CD4-positive, alpha-beta T cell (primary cell): ENCODE measurements at regions not wholly inside any gene's neighbourhood (a gene's known extent, or its start where the extent isn't known, plus 50 kb on each side); places are given as distances from the start of the nearest gene placed in this dataset.

ENCODE experiments used
- ATAC-seq: fragments of 200-7000 bp; cut with Tn5 transposase; one replicate; pipeline ENCODE4 v1.10.0; 2022; ENCODE audit warnings: mild to moderate bottlenecking; ENCODE audit not compliant: poor library complexity
- CTCF ChIA-PET: fragments of 350-600 bp; sonication (Branson Sonifier 250); formaldehyde crosslinking; loops from one replicate; lab custom pipeline; 2021; ENCODE audit warnings: antibody characterized with exemption, inconsistent platforms; lab: Charles Lee
- POLR2A ChIA-PET: fragments of 350-600 bp; sonication (Branson Sonifier 250); formaldehyde crosslinking; loops from one replicate; lab custom pipeline; 2021; ENCODE audit warnings: antibody characterized with exemption, inconsistent platforms; lab: Charles Lee
- DNase-seq, 14 experiments: peaks; one replicate each; pipeline ENCODE4 v3.0.0-alpha.2; 2013 to 2020; ENCODE audit warnings: mixed read lengths in 2 of 14
- H3K27ac ChIP-seq, 2 donors: one replicate each; pipeline versions ENCODE4 v1.5.1 to v1.7.0; 2013; ENCODE audit warnings: low read length in 2 of 2, low read depth in 1 of 2, mild to moderate bottlenecking in 1 of 2
- H3K27me3 ChIP-seq, 2 experiments: 1 replicate in 1 of 2; 2 replicates in 1 of 2; pipeline versions ENCODE4 v1.6.1 to v1.7.0; 2013; ENCODE audit warnings: low read length in 2 of 2, control low read depth in 1 of 2, mild to moderate bottlenecking in 1 of 2, moderate library complexity in 1 of 2; ENCODE audit not compliant: insufficient read depth in 2 of 2, control insufficient read depth in 1 of 2
- H3K36me3 ChIP-seq: one replicate; pipeline ENCODE4 v1.6.1; 2013; ENCODE audit warnings: low read length, control low read depth; ENCODE audit not compliant: insufficient read depth
- H3K4me1 ChIP-seq: one replicate; pipeline ENCODE4 v1.6.1; 2013; ENCODE audit warnings: low read length, control low read depth; ENCODE audit not compliant: insufficient read depth
- H3K4me3 ChIP-seq: one replicate; pipeline ENCODE4 v1.5.1; 2013; ENCODE audit warnings: mild to moderate bottlenecking, low read length, moderate library complexity
- H3K9me3 ChIP-seq, 2 experiments: 1 replicate in 1 of 2; 2 replicates in 1 of 2; pipeline versions ENCODE4 v1.6.1 to v1.7.0; 2013; ENCODE audit warnings: low read length in 2 of 2, mild to moderate bottlenecking in 2 of 2, control low read depth in 1 of 2, moderate library complexity in 1 of 2; ENCODE audit not compliant: control insufficient read depth in 1 of 2, insufficient read depth in 1 of 2
- H3K27ac Mint-ChIP-seq: one replicate; pipeline ENCODE4 v1.8.0; 2020; ENCODE audit warnings: mixed read lengths
- H3K27me3 Mint-ChIP-seq: one replicate; pipeline ENCODE4 v1.8.0; 2021; ENCODE audit warnings: mixed read lengths
- H3K36me3 Mint-ChIP-seq: one replicate; pipeline ENCODE4 v1.8.0; 2021; ENCODE audit warnings: low read depth, mixed read lengths
- H3K4me1 Mint-ChIP-seq: one replicate; pipeline ENCODE4 v1.8.0; 2021; ENCODE audit warnings: low read depth, mixed read lengths
- H3K4me3 Mint-ChIP-seq: one replicate; pipeline ENCODE4 v1.8.0; 2020; ENCODE audit warnings: mild to moderate bottlenecking, mixed read lengths
- H3K9me3 Mint-ChIP-seq: one replicate; pipeline ENCODE4 v1.8.0; 2020; ENCODE audit warnings: mixed read lengths
- intact Hi-C, 2 experiments: fragments of 100-400 bp; cut with DNase I in 1 of 2; cut with micrococcal nuclease in 1 of 2; formaldehyde crosslinking; loops; one replicate each; pipeline versions ENCODE4 v1.15.1 to v1.9.0; 2023 to 2025; cut with DNase I, micrococcal nuclease
- TF ChIP-seq, protein P1 (sequence below): fragments of 200-600 bp; IDR thresholded peaks from one replicate; pipeline ENCODE4 v1.8.0; 2022; ENCODE audit warnings: antibody characterized with exemption, mild to moderate bottlenecking

DNA sequence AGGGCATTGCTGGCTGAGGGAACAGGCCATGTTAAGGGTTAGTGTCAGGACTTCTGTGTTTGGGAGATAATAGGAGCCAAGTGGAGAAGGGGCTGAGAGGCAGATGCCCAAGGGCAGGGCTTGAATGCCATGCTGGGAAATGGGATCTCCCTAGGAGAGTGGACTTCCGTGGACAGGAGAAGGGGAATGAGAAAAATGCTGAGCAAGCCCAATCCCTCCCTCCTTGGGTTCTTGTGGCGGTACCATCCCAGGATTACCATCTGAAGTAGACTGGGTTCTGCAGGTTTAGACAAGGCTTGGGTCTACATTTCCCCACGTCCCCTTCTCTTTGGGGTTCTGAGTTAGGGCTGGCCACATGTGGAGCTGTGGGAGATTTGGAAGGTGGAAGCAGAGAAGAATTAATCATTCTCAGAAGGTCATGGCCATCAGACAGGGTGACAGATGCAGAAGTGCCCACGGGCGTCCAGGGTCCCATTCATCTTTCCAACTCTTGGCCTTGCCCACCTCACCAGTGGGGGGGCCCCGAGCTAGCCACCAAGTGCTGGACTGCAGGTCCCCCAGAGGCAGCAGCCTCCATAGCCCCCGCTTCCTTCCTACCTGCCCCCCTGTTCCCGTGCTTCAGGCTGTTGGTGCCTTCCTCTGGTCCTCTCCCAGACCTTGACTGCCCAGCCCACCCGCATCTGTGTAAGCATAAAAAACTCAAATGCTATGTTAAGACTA lies 354.8 kb downstream of the RPS24 start:
- Histone ChIP-seq H3K4me1 (no peaks in the 10 kb centered on the region), H3K36me3 (no peaks in the 10 kb centered on the region), H3K9me3 (no peaks in the 10 kb centered on the region), H3K27ac (no peak overlapping the region), H3K4me3 (no peak overlapping the region), H3K27me3 (peaks cover 0 to 3% of the 10 kb centered on the region in 2 experiments)
- ChIA-PET POLR2A (no interaction called here), CTCF (no interaction called here)
- Mint-ChIP-seq H3K4me3 (no peak overlapping the region), H3K27ac (no peak overlapping the region), H3K4me1 (no peaks in the 10 kb centered on the region), H3K27me3 (no peaks in the 10 kb centered on the region), H3K9me3 (no peaks in the 10 kb centered on the region), H3K36me3 (no peaks in the 10 kb centered on the region)
- intact Hi-C loops = no loop called here
- ATAC-seq = no peak
- TF ChIP-seq, protein P1, sequence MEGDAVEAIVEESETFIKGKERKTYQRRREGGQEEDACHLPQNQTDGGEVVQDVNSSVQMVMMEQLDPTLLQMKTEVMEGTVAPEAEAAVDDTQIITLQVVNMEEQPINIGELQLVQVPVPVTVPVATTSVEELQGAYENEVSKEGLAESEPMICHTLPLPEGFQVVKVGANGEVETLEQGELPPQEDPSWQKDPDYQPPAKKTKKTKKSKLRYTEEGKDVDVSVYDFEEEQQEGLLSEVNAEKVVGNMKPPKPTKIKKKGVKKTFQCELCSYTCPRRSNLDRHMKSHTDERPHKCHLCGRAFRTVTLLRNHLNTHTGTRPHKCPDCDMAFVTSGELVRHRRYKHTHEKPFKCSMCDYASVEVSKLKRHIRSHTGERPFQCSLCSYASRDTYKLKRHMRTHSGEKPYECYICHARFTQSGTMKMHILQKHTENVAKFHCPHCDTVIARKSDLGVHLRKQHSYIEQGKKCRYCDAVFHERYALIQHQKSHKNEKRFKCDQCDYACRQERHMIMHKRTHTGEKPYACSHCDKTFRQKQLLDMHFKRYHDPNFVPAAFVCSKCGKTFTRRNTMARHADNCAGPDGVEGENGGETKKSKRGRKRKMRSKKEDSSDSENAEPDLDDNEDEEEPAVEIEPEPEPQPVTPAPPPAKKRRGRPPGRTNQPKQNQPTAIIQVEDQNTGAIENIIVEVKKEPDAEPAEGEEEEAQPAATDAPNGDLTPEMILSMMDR = no peak
- no peak for DNase-seq

DNA sequence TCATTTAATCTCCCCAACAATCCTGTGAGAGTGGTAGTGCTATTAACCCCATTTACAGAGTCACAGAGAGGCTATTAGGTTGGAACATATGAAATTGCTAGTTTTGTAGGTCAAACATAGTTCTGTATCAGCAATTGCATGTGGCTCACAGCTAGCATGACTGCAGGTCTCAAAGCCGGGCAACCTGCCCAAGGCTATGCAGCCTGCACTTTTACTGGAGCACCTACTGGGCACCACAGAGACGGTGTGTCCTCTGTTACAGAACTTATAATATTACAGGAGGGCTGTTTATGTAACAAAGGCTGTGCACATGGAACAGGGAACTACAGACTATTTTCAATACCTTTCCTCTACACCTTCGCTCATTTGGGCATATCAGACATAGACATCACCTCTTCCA lies 355.8 kb downstream of the RPS24 start:
- Mint-ChIP-seq H3K36me3 (no peaks in the 10 kb centered on the region), H3K27ac (no peak overlapping the region), H3K4me1 (no peaks in the 10 kb centered on the region), H3K4me3 (no peak overlapping the region), H3K9me3 (no peaks in the 10 kb centered on the region), H3K27me3 (no peaks in the 10 kb centered on the region)
- Histone ChIP-seq H3K4me1 (no peaks in the 10 kb centered on the region), H3K9me3 (no peaks in the 10 kb centered on the region), H3K36me3 (no peaks in the 10 kb centered on the region), H3K27me3 (peaks cover 0 to 3% of the 10 kb centered on the region in 2 experiments), H3K27ac (no peak overlapping the region), H3K4me3 (no peak overlapping the region)
- DNase-seq (no peak), ATAC-seq (no peak)
- ChIA-PET CTCF (no interaction called here), POLR2A (no interaction called here)
- intact Hi-C loops = no loop called here
- TF ChIP-seq, protein P1 = no peak

DNA sequence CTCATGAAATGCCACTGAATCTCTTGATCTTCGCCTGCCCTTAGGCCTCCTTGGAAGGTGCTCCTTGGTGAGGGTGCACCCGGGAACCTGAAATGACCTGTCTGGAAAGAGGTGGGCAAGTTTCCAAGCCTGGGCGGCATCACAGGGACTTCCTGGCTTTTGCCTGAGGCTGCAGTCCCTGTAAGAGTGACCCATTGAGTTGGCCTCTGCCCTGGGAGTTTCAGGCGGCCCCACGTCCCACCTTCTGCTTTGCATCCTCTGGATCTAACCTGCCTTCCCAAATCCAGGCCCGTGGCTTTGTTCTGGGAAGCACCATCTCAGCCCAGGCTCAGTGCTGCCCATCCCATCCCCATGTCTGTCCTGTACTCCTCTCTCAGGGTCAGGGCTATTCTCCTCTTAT lies 356.4 kb downstream of the RPS24 start:
- Mint-ChIP-seq H3K27me3 (no peaks in the 10 kb centered on the region), H3K9me3 (no peaks in the 10 kb centered on the region), H3K4me1 (no peaks in the 10 kb centered on the region), H3K36me3 (no peaks in the 10 kb centered on the region), H3K4me3 (no peak overlapping the region), H3K27ac (no peak overlapping the region)
- H3K36me3 ChIP-seq = no peaks in the 10 kb centered on the region
- ATAC-seq (no peak), DNase-seq (no peak)
- TF ChIP-seq, protein P1 = no peak
- no peak overlapping the region for H3K27ac ChIP-seq
- intact Hi-C loops = no loop called here
- no peaks in the 10 kb centered on the region for H3K9me3 ChIP-seq
- ChIA-PET CTCF (no interaction called here), POLR2A (no interaction called here)
- no peaks in the 10 kb centered on the region for H3K4me1 ChIP-seq
- no peak overlapping the region for H3K4me3 ChIP-seq
- peaks cover 0 to 3% of the 10 kb centered on the region in 2 experiments for H3K27me3 ChIP-seq
